Ovary (tissue), 3 donors: ENCODE measurements at regions not wholly inside any gene's neighbourhood (a gene's known extent, or its start where the extent isn't known, plus 50 kb on each side); places are given as distances from the start of the nearest gene placed in this dataset.

Source experiments
- CTCF ChIP-seq, 3 donors: fragments of 450-650 bp in 2 of 3; fragments of 200-600 bp in 1 of 3; IDR thresholded peaks; one replicate each; pipeline versions ENCODE4 v1.5.1 to v1.8.0; 2016 to 2022; ENCODE audit warnings: antibody characterized with exemption in 3 of 3, mild to moderate bottlenecking in 1 of 3
- EP300 ChIP-seq: sonication (generic); formaldehyde crosslinking; IDR thresholded peaks from one replicate; pipeline ENCODE4 v1.6.1; 2017; ENCODE audit warnings: antibody characterized with exemption
- POLR2A ChIP-seq: fragments of 450-650 bp; IDR thresholded peaks from one replicate; pipeline ENCODE4 v1.6.1; 2017; ENCODE audit warnings: antibody characterized with exemption, mild to moderate bottlenecking, moderate library complexity
- donor health status: DM: no; HTN: no; CAD: no.

DNA sequence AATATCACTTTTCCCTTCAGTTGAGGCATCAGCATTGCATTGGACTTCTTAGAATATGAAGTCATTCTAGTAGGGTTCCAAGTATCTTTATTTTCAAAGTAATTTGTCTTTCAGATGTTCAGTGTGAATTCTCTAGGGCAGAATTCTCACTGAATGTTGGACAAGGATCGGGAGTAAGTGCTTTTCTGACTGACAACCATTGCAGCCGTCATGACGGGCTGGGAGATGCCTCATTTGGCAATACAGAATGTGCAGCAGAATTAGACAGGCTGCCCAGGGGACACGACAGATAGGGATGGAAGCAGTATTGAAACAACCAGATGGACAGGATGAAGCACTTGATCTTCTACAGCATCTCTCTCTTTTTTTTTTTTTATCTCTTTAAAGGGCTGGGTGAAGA is 129.0 kb downstream of the ICE1 start:
- no peak for TF ChIP-seq CTCF (IDR thresholded peaks at IDR 0.05)
- TF ChIP-seq EP300: no peak
- no peak for TF ChIP-seq POLR2A
